NCI-H1417 treated with DMSO at 0.1 percent for 48 hours (cell line): ENCODE measurements at regions not wholly inside any gene's neighbourhood (a gene's known extent, or its start where the extent isn't known, plus 50 kb on each side); places are given as distances from the start of the nearest gene placed in this dataset.

Experiments used
- DNase-seq: peaks from one replicate; lab custom pipeline; 2025; lab: John Stamatoyannopoulos, UW

DNA sequence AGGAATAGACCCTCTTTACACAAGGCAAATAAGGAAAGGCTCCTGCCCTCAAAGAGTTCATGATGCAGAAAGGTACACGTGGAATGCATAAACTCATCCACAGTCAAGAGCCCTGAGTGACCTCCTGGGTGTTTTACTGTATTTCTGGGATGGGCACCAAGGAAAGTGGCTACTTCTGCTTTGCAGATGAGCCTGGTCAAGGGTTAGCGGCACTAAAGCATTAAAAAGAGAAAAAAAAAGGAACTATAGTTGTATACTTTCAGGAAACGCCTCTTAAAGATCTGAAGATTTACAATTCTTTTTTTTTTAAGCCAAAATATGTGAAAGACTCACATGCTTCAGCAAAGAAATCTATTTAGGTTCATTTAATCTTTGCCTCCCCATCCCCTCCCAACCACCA is 366.2 kb upstream of the PDE4D start:
- DNase-seq, result no peak

GRCh38 chr5:60257596-60258271 is 364.2 kb upstream of the PDE4D start:
- no peak for DNase-seq

DNA sequence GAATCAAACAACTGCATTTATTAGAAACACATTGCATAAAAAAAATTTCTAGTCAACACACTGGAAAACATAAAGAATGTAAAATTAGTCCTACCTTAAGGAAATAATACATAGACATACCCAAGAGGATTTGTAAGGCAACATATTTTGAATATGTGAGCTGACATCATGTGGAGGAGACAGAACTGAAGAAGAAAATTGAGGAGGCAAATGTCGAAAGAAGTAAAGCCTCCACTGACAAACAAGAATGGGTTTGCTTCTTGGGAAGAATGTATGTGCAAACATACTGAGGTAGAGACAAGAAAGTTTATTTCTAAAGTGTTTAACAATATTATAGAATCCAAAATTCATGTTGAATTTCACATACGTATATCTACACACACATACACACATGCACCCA is 363.0 kb upstream of the PDE4D start:
- DNase-seq, result no peak

DNA sequence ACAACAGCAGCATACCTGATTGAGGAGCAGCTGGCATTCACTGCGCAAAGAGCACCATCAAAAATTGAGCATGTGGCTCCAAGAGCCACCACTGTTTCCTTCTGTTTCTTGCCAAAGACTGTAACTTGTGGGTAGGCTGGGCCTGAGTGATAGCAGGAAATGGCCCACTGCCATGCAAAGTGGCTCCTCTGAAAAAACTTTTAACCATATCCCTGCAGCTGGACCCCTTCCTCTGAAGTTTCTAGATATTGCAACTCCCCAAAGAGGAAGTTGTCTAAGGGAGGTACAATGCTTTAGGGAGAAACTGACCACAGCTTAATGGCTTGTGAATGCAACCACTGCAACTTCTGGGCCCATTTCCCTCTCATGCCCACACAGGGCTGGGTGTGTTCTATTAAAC is 355.4 kb upstream of the PDE4D start:
- DNase-seq, result no peak

DNA sequence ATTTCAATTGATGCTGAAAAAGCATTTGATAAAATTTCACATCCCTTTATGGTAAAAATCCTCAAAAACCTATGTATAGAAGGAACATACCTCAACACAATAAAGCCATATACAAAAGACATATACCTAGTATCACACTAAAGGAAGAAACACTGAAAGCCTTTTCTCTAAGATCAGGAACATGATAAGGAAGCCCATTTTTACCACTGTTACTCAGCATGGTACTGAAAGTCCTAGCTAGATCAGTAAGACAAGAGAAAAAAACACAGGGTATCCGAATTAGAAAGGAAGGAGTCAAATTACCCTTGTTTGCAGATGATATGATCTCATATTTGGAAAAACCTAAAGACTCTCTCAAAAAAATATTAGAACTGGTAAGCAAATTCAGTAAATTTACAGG is 350.2 kb upstream of the PDE4D start:
- DNase-seq, result no peak

GRCh38 chr5:60232036-60232795 is 338.7 kb upstream of the PDE4D start:
- no peak for DNase-seq

DNA sequence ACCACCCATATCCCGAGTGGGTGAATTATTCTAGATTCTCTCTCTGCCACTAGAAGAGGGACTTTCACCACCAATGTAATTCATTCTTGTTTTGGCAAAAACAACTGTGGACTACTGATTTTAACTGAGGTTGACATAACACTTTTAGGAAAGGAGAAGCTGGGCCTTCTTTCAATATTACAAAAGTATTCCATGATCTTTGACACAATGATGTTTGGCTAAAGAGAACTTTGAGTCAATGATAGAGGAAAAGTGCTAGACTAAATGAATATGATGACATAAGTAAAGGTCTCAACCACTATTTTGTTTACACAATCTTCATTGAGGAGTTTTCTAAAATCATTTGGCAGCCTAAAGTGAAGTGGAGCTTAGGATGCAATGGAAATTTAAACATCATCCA is 336.9 kb upstream of the PDE4D start:
- no peak for DNase-seq

DNA sequence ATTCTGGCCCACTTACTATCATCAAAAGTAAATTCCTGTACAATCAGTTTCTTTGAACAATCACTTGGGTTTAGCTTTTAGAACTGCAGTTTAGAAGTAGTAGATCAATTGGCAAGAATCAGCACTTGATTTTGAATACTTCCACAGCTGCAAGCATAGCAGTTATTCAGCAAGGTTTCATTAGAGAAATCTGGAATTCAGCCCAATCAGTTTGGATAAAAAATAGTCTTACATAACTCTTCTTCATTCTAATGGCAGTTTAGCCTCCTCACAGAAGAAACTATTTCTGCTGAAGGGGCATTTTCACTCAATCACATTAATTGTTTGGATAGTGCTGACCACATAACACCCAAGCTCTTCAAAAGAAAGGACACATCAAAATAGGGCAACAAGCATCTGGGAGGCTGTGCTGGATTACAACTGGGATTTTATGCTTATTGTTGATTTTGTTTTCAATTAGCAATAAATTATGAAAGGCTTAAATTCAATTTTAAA is 336.2 kb upstream of the PDE4D start:
- no peak for DNase-seq

DNA sequence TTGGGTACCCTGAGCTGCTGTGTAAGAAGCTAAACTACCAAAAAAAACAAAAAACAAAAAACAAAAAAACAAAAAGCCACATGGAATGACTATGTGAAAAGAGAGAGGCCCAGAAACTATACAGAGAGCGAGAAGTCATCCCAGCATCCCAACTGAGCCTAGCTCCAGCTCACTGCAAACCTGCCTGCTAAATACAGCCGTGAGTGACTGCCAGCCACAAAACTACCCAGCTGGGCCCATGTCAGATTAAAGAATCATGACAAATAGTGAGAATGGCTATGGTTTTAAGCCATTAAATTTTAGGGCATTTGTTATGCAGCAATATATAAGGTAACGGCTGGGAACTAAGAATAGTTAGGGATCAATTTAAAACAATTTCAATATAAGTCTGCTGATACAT is 335.1 kb upstream of the PDE4D start:
- no peak for DNase-seq

GRCh38 chr5:60226128-60226527 is 332.6 kb upstream of the PDE4D start:
- no peak for DNase-seq

DNA sequence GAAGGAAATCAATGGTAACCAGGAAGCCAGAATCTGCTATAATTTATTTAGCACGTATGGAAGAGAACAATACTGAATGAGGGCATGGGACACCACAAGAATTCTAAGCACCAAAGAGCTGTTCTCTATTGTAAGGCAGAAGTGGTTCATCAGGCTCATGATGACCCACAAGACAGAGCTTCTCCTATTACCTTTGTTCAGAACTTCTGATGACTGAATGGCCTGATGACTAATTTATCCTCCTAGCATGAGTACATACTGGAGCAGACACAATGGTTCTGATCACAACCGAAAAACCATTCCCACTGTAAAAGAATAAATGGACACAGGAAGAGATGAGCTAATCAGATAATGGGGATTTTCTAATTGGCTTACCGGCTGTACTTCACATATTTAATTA is 329.8 kb upstream of the PDE4D start:
- no peak for DNase-seq

GRCh38 chr5:60219921-60220320 is 326.4 kb upstream of the PDE4D start:
- DNase-seq, result no peak

GRCh38 chr5:60210810-60211209 is 317.3 kb upstream of the PDE4D start:
- DNase-seq, result no peak

DNA sequence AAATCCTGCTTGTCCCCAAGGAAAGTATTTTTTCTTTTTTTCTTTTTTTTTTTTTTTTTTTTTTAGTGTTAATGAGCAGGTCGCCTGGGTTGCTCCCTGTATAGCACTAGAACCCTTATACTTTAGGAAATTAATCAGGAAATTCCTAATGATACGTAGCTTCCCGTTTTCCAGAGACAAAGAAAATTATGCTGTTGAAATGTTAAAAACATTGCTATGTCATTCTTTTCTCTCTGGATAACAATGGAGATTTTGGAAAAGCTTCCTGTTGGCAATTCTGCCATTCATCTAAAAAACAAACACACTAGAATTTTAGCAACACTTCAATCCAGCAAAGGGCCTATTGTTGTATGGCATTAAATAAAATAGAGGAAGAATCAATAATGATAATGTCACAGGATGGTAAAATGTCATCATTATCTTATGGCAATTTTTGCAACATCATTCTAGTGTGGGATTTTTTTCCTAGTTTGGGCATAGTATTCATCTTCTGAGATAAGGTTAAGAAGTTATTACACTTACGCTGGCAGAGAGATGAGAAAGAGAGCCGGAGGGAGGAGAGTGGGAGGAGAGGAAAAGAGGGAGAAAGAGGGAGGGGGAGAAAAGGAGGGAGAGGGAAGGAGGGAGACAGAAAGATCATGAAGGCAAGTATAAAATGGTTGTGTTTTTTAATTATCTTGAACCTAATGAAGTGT is 315.8 kb upstream of the PDE4D start:
- DNase-seq, result no peak

- no peak for DNase-seq
These were observed 315.2 kb upstream of the PDE4D start for GRCh38 chr5:60208716-60209115.

DNA sequence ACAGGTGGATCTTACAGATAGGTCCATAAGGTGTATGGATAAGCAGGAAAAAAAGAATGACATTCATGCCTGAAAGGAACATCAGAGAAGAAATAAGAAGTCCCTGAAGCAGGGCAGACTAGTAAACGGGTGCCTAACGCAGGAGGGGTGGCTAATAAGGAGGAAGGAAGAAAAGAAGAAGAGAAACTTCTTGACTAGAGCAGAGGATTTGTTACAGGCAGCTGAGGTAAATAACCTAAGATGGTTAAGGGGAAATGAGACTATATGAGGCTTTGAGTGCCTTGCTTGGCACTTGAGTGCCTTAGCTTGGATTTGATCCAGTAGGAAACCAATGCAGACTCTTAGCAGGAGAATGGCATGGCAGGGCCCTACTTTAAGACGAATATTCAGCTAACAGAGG is 313.5 kb upstream of the PDE4D start:
- no peak for DNase-seq

DNA sequence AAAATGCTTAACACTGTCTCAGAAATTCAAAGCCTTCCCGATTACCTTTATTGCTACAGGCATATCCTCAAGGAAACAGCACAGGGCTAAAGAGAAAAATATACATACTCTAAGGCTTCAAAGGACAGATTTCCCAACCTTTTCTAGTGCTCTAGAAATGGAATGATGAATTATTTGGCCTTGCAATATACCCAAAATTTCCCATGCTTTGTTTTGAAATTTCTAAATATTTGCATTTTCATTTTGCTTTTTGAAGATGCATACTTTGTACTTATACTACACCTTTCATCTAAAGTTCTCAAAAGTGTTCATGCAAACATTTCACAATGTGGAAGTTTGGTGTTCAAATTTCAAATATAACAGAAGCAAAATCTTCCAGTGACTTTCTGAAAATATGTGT is 312.7 kb upstream of the PDE4D start:
- DNase-seq, result no peak

GRCh38 chr5:60205071-60205470 is 311.5 kb upstream of the PDE4D start:
- DNase-seq, result no peak

- no peak for DNase-seq
These were observed 303.0 kb upstream of the PDE4D start for GRCh38 chr5:60196385-60197113.

DNA sequence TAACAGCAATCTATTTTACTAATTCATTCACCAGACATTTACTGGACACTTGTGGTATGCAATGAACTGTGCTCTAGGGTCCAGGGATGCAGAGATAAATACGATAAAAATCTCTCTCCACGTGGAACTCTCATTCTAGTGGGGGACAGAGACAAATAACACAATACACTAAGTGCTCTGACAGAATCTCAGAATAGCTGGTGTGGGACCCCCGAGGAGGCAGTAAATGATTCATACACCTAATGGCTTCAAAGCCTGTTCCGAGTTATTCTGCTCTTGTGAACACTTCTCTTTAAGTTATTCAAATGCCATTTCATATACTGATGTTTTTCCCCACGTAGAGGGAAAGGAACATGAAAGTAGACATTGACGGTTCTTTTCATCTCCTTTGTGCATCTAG is 302.0 kb upstream of the PDE4D start:
- no peak for DNase-seq

DNA sequence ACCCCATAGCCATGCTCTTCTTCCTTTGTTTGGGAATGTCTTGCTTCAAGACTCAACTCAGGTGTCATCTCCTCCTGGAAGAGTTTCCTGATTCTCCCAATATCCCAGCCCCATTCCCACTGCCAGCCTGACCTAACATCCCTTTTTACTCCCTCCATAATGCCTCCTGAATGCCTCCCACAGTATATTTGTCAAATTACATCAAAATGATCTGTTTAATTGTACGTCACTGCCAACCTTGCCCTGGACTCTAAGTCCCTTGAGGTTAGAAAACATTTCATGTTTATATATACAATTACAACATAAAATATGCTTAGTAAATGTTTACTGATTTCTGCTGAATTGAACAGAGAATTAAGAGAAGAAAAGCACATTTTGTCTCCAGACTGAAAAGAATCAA is 301.6 kb upstream of the PDE4D start:
- DNase-seq, result no peak
